ENCODE measurements at regions not wholly inside any gene's neighbourhood (a gene's known extent, or its start where the extent isn't known, plus 50 kb on each side); places are given as distances from the start of the nearest gene placed in this dataset.
"Not testable (repeated sequence)": the region's sequence is repeated elsewhere in the genome, so short reads cannot be mapped to it uniquely, and the experiment has no call there.

GRCh38 chr13:38283346-38283745 is 66.3 kb upstream of the UFM1 start:
- in situ Hi-C loops (cut with MboI; ENCODE audit: low sequenced_read_pairs) = no loop called here
- Histone ChIP-seq H3K36me3 (replicated peaks) (no peaks in the 10 kb centered on the region), H3K27me3 (ENCODE audit: low read depth) (no peaks in the 10 kb centered on the region), H3K4me1 (no peaks in the 10 kb centered on the region), H3K4me3 (no peak overlapping the region), H3K9me3 (no peaks in the 10 kb centered on the region; the same call in 1 of the 2 replicates)
- DNase-seq (ENCODE audit: low spot score in 2 of 2) = no peak

- H3K36me3 ChIP-seq (replicated peaks) = no peaks in the 10 kb centered on the region
- no peaks in the 10 kb centered on the region for H3K27me3 ChIP-seq (ENCODE audit: low read depth)
- no peaks in the 10 kb centered on the region for H3K4me1 ChIP-seq
- in situ Hi-C loops (cut with MboI; ENCODE audit: low sequenced_read_pairs) = no loop called here
- no peak for DNase-seq (ENCODE audit: low spot score in 2 of 2)
- H3K9me3 ChIP-seq = no peaks in the 10 kb centered on the region
- no peak overlapping the region for H3K4me3 ChIP-seq
Observed at GRCh38 chr13:38265132-38265497, 84.5 kb upstream of the UFM1 start.

GRCh38 chr13:38264363-38265131 is 85.1 kb upstream of the UFM1 start:
- Histone ChIP-seq H3K4me1 (no peaks in the 10 kb centered on the region), H3K9me3 (no peaks in the 10 kb centered on the region), H3K27me3 (ENCODE audit: low read depth) (no peaks in the 10 kb centered on the region), H3K4me3 (no peak overlapping the region), H3K36me3 (replicated peaks) (no peaks in the 10 kb centered on the region)
- no peak for DNase-seq (ENCODE audit: low spot score in 2 of 2)
- in situ Hi-C loops (cut with MboI; ENCODE audit: low sequenced_read_pairs) = no loop called here

GRCh38 chr13:38262211-38262610 is 87.4 kb upstream of the UFM1 start:
- Histone ChIP-seq H3K4me3 (no peak overlapping the region), H3K4me1 (no peaks in the 10 kb centered on the region), H3K36me3 (replicated peaks) (no peaks in the 10 kb centered on the region), H3K27me3 (ENCODE audit: low read depth) (no peaks in the 10 kb centered on the region), H3K9me3 (no peaks in the 10 kb centered on the region)
- in situ Hi-C loops (cut with MboI; ENCODE audit: low sequenced_read_pairs) = no loop called here
- no peak for DNase-seq (ENCODE audit: low spot score in 2 of 2)

- Histone ChIP-seq H3K27me3 (ENCODE audit: low read depth) (no peaks in the 10 kb centered on the region), H3K9me3 (no peaks in the 10 kb centered on the region), H3K4me3 (no peak overlapping the region), H3K36me3 (replicated peaks) (no peaks in the 10 kb centered on the region), H3K4me1 (0 out of 2 replicates have a peak, but pooled peaks cover 4% of the 10 kb centered on the region)
- in situ Hi-C loops (cut with MboI; ENCODE audit: low sequenced_read_pairs) = no loop called here
- DNase-seq (ENCODE audit: low spot score in 2 of 2) = peak in 1 of 2 experiments; percentile 14
Observed at GRCh38 chr13:38255600-38255999, 94.1 kb upstream of the UFM1 start.

- Histone ChIP-seq H3K9me3 (no peaks in the 10 kb centered on the region), H3K4me3 (no peak overlapping the region), H3K4me1 (no peaks in the 10 kb centered on the region), H3K27me3 (ENCODE audit: low read depth) (no peaks in the 10 kb centered on the region), H3K36me3 (replicated peaks) (no peaks in the 10 kb centered on the region)
- in situ Hi-C loops (cut with MboI; ENCODE audit: low sequenced_read_pairs) = no loop called here
- DNase-seq (ENCODE audit: low spot score in 2 of 2) = no peak
Observed at GRCh38 chr13:38239874-38240273, 109.8 kb upstream of the UFM1 start.

- Histone ChIP-seq H3K9me3 (no peaks in the 10 kb centered on the region), H3K4me1 (no peaks in the 10 kb centered on the region), H3K36me3 (replicated peaks) (no peaks in the 10 kb centered on the region), H3K27me3 (ENCODE audit: low read depth) (no peaks in the 10 kb centered on the region), H3K4me3 (no peak overlapping the region)
- in situ Hi-C loops (cut with MboI; ENCODE audit: low sequenced_read_pairs) = no loop called here
- DNase-seq (ENCODE audit: low spot score in 2 of 2) = no peak
Observed at GRCh38 chr13:38228322-38228721, 121.3 kb upstream of the UFM1 start.

- H3K4me1 ChIP-seq = no peaks in the 10 kb centered on the region
- no peak overlapping the region for H3K4me3 ChIP-seq
- DNase-seq (ENCODE audit: low spot score in 2 of 2) = no peak
- H3K27me3 ChIP-seq (ENCODE audit: low read depth) = no peaks in the 10 kb centered on the region
- in situ Hi-C loops (cut with MboI; ENCODE audit: low sequenced_read_pairs) = no loop called here
- no peaks in the 10 kb centered on the region for H3K36me3 ChIP-seq (replicated peaks)
- H3K9me3 ChIP-seq = no peaks in the 10 kb centered on the region
Observed at GRCh38 chr13:38226496-38226895, 123.2 kb upstream of the UFM1 start.

GRCh38 chr13:38223089-38223488 is 126.6 kb upstream of the UFM1 start:
- no peak overlapping the region for H3K4me3 ChIP-seq
- peak; percentile 51 to 60 for DNase-seq (ENCODE audit: low spot score in 2 of 2)
- in situ Hi-C loops (cut with MboI; ENCODE audit: low sequenced_read_pairs) = no loop called here

GRCh38 chr13:38221120-38221519 is 128.5 kb upstream of the UFM1 start:
- H3K4me3 ChIP-seq = not testable (repeated sequence)

More at GRCh38 chr13:38223089-38223488, 126.6 kb upstream of the UFM1 start:
- Histone ChIP-seq H3K9me3 (no peaks in the 10 kb centered on the region), H3K4me1 (no peaks in the 10 kb centered on the region), H3K36me3 (replicated peaks) (no peaks in the 10 kb centered on the region), H3K27me3 (ENCODE audit: low read depth) (no peaks in the 10 kb centered on the region)

GRCh38 chr13:38216181-38216580 is 133.5 kb upstream of the UFM1 start:
- Histone ChIP-seq H3K27me3 (ENCODE audit: low read depth) (no peaks in the 10 kb centered on the region), H3K4me3 (no peak overlapping the region), H3K36me3 (replicated peaks) (no peaks in the 10 kb centered on the region), H3K9me3 (no peaks in the 10 kb centered on the region), H3K4me1 (peaks cover 17% of the 10 kb centered on the region)
- in situ Hi-C loops (cut with MboI; ENCODE audit: low sequenced_read_pairs) = no loop called here
- DNase-seq (ENCODE audit: low spot score in 2 of 2) = peak; percentile 42 to 95

More at GRCh38 chr13:38221120-38221519, 128.5 kb upstream of the UFM1 start:
- in situ Hi-C loops (cut with MboI; ENCODE audit: low sequenced_read_pairs); DNase-seq (ENCODE audit: low spot score in 2 of 2); H3K27me3 ChIP-seq (ENCODE audit: low read depth); H3K4me1 ChIP-seq; H3K36me3 ChIP-seq (replicated peaks); H3K9me3 ChIP-seq: not testable (repeated sequence)

- H3K4me1 ChIP-seq = peaks cover 17% of the 10 kb centered on the region
- DNase-seq (ENCODE audit: low spot score in 2 of 2) = no peak
- in situ Hi-C loops (cut with MboI; ENCODE audit: low sequenced_read_pairs) = no loop called here
- H3K4me3 ChIP-seq = no peak overlapping the region
- H3K9me3 ChIP-seq = no peaks in the 10 kb centered on the region
- no peaks in the 10 kb centered on the region for H3K36me3 ChIP-seq (replicated peaks)
- H3K27me3 ChIP-seq (ENCODE audit: low read depth) = no peaks in the 10 kb centered on the region
Observed at GRCh38 chr13:38213314-38213713, 136.3 kb upstream of the UFM1 start.

- DNase-seq (ENCODE audit: low spot score in 2 of 2) = no peak
- no peaks in the 10 kb centered on the region for H3K27me3 ChIP-seq (ENCODE audit: low read depth)
- in situ Hi-C loops (cut with MboI; ENCODE audit: low sequenced_read_pairs) = no loop called here
- H3K36me3 ChIP-seq (replicated peaks) = no peaks in the 10 kb centered on the region
- no peak overlapping the region for H3K4me3 ChIP-seq
- H3K4me1 ChIP-seq = peaks cover 10% of the 10 kb centered on the region
- no peaks in the 10 kb centered on the region for H3K9me3 ChIP-seq
Observed at GRCh38 chr13:38210928-38211596, 138.6 kb upstream of the UFM1 start.

- Histone ChIP-seq H3K4me1 (no peaks in the 10 kb centered on the region), H3K36me3 (replicated peaks) (no peaks in the 10 kb centered on the region), H3K4me3 (no peak overlapping the region), H3K27me3 (ENCODE audit: low read depth) (no peaks in the 10 kb centered on the region), H3K9me3 (no peaks in the 10 kb centered on the region)
- no peak for DNase-seq (ENCODE audit: low spot score in 2 of 2)
- in situ Hi-C loops (cut with MboI; ENCODE audit: low sequenced_read_pairs) = no loop called here
Observed at GRCh38 chr13:38204556-38204955, 145.1 kb upstream of the UFM1 start.
